HEK293 (cell line): ENCODE measurements at regions not wholly inside any gene's neighbourhood (a gene's known extent, or its start where the extent isn't known, plus 50 kb on each side); places are given as distances from the start of the nearest gene placed in this dataset.

Experiments used
- HOXA7 ChIP-seq: sonication (generic); formaldehyde crosslinking; IDR thresholded peaks from 2 replicates; pipeline ENCODE4 v1.8.1; 2022; ENCODE audit warnings: missing genetic modification reagents, borderline replicate concordance
- MEIS1 ChIP-seq: sonication (generic); formaldehyde crosslinking; IDR thresholded peaks from 2 replicates; pipeline ENCODE4 v1.8.1; 2022; ENCODE audit warnings: missing genetic modification reagents, mild to moderate bottlenecking, borderline replicate concordance
- RBAK ChIP-seq: fragments of 450-650 bp; formaldehyde crosslinking; IDR thresholded peaks from 2 replicates; pipeline ENCODE4 v1.5.1; 2016; ENCODE audit warnings: missing biosample characterization, missing genetic modification characterization
- ZBTB7A ChIP-seq: fragments of 450-650 bp; formaldehyde crosslinking; IDR thresholded peaks from 2 replicates; pipeline ENCODE4 v1.5.1; 2016; ENCODE audit warnings: low read depth, missing biosample characterization, missing genetic modification characterization
- ZFP69B ChIP-seq: fragments of 450-650 bp; formaldehyde crosslinking; IDR thresholded peaks from 2 replicates; pipeline ENCODE4 v1.5.1; 2016; ENCODE audit warnings: missing biosample characterization, missing genetic modification characterization
- ZNF133 ChIP-seq: fragments of 450-650 bp; formaldehyde crosslinking; IDR thresholded peaks from 2 replicates; pipeline ENCODE4 v1.5.1; 2016; ENCODE audit warnings: missing biosample characterization, missing genetic modification characterization
- ZNF16 ChIP-seq: fragments of 450-650 bp; formaldehyde crosslinking; IDR thresholded peaks from 2 replicates; pipeline ENCODE4 v1.5.1; 2016; ENCODE audit warnings: low read depth, missing biosample characterization, missing genetic modification characterization
- ZNF184 ChIP-seq: fragments of 450-650 bp; IDR thresholded peaks from 2 replicates; pipeline ENCODE4 v1.5.1; 2018; ENCODE audit warnings: missing biosample characterization, mild to moderate bottlenecking, missing genetic modification characterization
- ZNF2 ChIP-seq: fragments of 450-650 bp; formaldehyde crosslinking; IDR thresholded peaks from 2 replicates; pipeline ENCODE4 v1.5.1; 2016; ENCODE audit warnings: missing biosample characterization, missing genetic modification characterization
- ZNF274 ChIP-seq, 2 experiments: fragments of 200-500 bp in 1 of 2; fragments of 450-650 bp in 1 of 2; sonication (Bioruptor generic) in 1 of 2; formaldehyde crosslinking in 1 of 2; IDR thresholded peaks; 2 replicates each; pipeline versions ENCODE4 v1.5.1 to v1.6.1; 2014 to 2016; ENCODE audit warnings: borderline replicate concordance in 1 of 2, inconsistent platforms in 1 of 2, low read length in 1 of 2, missing biosample characterization in 1 of 2, missing genetic modification characterization in 1 of 2
- ZNF292 ChIP-seq: fragments of 450-650 bp; formaldehyde crosslinking; IDR thresholded peaks from 2 replicates; pipeline ENCODE4 v1.5.1; 2016; ENCODE audit warnings: low read depth, missing biosample characterization, missing genetic modification characterization, borderline replicate concordance
- ZNF341 ChIP-seq: fragments of 450-650 bp; formaldehyde crosslinking; IDR thresholded peaks from 2 replicates; pipeline ENCODE4; 2016; ENCODE audit warnings: low read depth, missing biosample characterization, missing genetic modification characterization
- ZNF366 ChIP-seq: fragments of 450-650 bp; formaldehyde crosslinking; conservative IDR thresholded peaks from 2 replicates; pipeline ENCODE4 v1.5.1; 2016; ENCODE audit warnings: missing biosample characterization, missing genetic modification characterization
- ZNF391 ChIP-seq: fragments of 450-650 bp; formaldehyde crosslinking; IDR thresholded peaks from 2 replicates; pipeline ENCODE4 v1.5.1; 2016; ENCODE audit warnings: low read depth, missing biosample characterization, missing genetic modification characterization, borderline replicate concordance
- ZNF501 ChIP-seq: fragments of 450-650 bp; formaldehyde crosslinking; IDR thresholded peaks from 2 replicates; pipeline ENCODE4 v1.5.1; 2016; ENCODE audit warnings: missing biosample characterization, missing genetic modification characterization
- ZNF529 ChIP-seq: fragments of 450-650 bp; formaldehyde crosslinking; IDR thresholded peaks from 2 replicates; pipeline ENCODE4 v1.5.1; 2017; ENCODE audit warnings: missing genetic modification characterization, missing biosample characterization; ENCODE audit not compliant: insufficient replicate concordance
- ZNF548 ChIP-seq: fragments of 450-650 bp; formaldehyde crosslinking; IDR thresholded peaks from 2 replicates; pipeline ENCODE4 v1.5.1; 2016; ENCODE audit warnings: missing biosample characterization, missing genetic modification characterization
- ZNF626 ChIP-seq: fragments of 450-650 bp; sonication (Bioruptor Pico); formaldehyde crosslinking; IDR thresholded peaks from 2 replicates; pipeline ENCODE4 v1.5.1; 2018; ENCODE audit warnings: missing biosample characterization, missing genetic modification characterization, inconsistent platforms
- ZNF660 ChIP-seq: fragments of 450-650 bp; IDR thresholded peaks from 2 replicates; pipeline ENCODE4 v1.5.1; 2018; ENCODE audit warnings: missing biosample characterization, mild to moderate bottlenecking, missing genetic modification characterization
- ZNF792 ChIP-seq: fragments of 450-650 bp; formaldehyde crosslinking; IDR thresholded peaks from 2 replicates; pipeline ENCODE4 v1.5.1; 2016; ENCODE audit warnings: missing biosample characterization, missing genetic modification characterization
- TF ChIP-seq, protein P1 (sequence below): fragments of 450-650 bp; formaldehyde crosslinking; IDR thresholded peaks from 2 replicates; pipeline ENCODE4 v1.5.1; 2016; ENCODE audit warnings: missing biosample characterization, missing genetic modification characterization
- TF ChIP-seq, protein P2 (sequence below): fragments of 450-650 bp; formaldehyde crosslinking; IDR thresholded peaks from 2 replicates; pipeline ENCODE4 v1.5.1; 2016; ENCODE audit warnings: missing biosample characterization, missing genetic modification characterization
- TF ChIP-seq, protein P3 (sequence below): fragments of 450-650 bp; formaldehyde crosslinking; IDR thresholded peaks from 2 replicates; pipeline ENCODE4 v1.5.1; 2016; ENCODE audit warnings: missing biosample characterization, missing genetic modification characterization, borderline replicate concordance
- TF ChIP-seq, protein P4 (sequence below): fragments of 450-650 bp; formaldehyde crosslinking; IDR thresholded peaks from 2 replicates; pipeline ENCODE4 v1.5.1; 2016; ENCODE audit warnings: missing biosample characterization, missing genetic modification characterization, low read depth
- TF ChIP-seq, protein P5 (sequence below): fragments of 450-650 bp; formaldehyde crosslinking; IDR thresholded peaks from 2 replicates; pipeline ENCODE4 v1.5.1; 2016; ENCODE audit warnings: missing biosample characterization, missing genetic modification characterization

DNA sequence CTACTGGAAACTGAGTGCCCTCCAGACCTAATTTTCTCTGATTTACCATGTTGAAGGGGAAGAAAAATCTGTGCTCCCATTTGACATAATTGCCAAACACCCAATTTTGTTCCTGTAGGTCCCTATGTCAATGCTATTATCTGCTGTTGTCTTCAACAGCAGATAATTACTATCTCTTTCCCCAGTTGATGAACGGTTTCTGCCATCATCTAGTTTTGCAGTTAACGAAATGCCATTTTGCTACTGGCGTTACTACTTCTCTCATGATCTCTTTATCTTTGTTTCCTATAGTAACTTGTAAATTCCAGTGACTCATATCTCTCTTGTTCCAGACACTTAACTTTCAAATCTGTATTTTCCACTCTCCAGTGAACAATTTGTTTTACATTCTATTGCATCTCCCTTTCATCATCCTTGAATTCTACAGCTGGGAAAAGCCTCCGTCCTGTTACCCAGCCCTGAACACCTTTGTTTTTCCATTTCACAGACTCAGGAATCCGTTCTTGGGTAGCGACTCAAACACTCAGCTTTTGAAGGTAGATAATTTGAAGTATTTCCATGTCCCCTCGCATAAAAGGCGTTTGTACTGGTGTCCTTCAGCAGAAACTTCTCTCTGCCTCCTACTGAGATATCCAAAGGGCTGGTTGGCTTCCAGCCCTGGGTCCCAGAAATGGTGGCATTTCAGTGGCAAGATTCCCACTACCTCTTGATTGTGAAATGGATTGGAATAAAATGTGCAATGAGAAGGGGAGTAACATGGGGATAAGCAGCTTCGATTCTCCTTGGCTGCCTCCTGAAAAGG is 111.7 kb downstream of the FOXB1 start (continued):
- no peak for TF ChIP-seq ZNF626
- TF ChIP-seq, protein P1, sequence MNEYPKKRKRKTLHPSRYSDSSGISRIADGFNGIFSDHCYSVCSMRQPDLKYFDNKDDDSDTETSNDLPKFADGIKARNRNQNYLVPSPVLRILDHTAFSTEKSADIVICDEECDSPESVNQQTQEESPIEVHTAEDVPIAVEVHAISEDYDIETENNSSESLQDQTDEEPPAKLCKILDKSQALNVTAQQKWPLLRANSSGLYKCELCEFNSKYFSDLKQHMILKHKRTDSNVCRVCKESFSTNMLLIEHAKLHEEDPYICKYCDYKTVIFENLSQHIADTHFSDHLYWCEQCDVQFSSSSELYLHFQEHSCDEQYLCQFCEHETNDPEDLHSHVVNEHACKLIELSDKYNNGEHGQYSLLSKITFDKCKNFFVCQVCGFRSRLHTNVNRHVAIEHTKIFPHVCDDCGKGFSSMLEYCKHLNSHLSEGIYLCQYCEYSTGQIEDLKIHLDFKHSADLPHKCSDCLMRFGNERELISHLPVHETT (tag by site-specific recombination), result no peak
- TF ChIP-seq ZNF341 (tag by site-specific recombination), result no peak
- no peak for TF ChIP-seq MEIS1 (CRISPR knock-in tag)
- TF ChIP-seq RBAK (tag by site-specific recombination), result no peak
- TF ChIP-seq, protein P2, sequence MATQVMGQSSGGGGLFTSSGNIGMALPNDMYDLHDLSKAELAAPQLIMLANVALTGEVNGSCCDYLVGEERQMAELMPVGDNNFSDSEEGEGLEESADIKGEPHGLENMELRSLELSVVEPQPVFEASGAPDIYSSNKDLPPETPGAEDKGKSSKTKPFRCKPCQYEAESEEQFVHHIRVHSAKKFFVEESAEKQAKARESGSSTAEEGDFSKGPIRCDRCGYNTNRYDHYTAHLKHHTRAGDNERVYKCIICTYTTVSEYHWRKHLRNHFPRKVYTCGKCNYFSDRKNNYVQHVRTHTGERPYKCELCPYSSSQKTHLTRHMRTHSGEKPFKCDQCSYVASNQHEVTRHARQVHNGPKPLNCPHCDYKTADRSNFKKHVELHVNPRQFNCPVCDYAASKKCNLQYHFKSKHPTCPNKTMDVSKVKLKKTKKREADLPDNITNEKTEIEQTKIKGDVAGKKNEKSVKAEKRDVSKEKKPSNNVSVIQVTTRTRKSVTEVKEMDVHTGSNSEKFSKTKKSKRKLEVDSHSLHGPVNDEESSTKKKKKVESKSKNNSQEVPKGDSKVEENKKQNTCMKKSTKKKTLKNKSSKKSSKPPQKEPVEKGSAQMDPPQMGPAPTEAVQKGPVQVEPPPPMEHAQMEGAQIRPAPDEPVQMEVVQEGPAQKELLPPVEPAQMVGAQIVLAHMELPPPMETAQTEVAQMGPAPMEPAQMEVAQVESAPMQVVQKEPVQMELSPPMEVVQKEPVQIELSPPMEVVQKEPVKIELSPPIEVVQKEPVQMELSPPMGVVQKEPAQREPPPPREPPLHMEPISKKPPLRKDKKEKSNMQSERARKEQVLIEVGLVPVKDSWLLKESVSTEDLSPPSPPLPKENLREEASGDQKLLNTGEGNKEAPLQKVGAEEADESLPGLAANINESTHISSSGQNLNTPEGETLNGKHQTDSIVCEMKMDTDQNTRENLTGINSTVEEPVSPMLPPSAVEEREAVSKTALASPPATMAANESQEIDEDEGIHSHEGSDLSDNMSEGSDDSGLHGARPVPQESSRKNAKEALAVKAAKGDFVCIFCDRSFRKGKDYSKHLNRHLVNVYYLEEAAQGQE (tag by site-specific recombination), result no peak
- no peak for TF ChIP-seq ZNF529 (tag by site-specific recombination)
- no peak for TF ChIP-seq ZNF274 (IDR thresholded peaks at IDR 0.05; ENCODE audit: low read length)
- TF ChIP-seq ZNF274 (tag by site-specific recombination; IDR thresholded peaks at IDR 0.05; ENCODE audit: borderline replicate concordance), result no peak
- no peak for TF ChIP-seq ZNF501 (tag by site-specific recombination)
- no peak for TF ChIP-seq ZNF16
- no peak for TF ChIP-seq ZNF548
- TF ChIP-seq, protein P3, sequence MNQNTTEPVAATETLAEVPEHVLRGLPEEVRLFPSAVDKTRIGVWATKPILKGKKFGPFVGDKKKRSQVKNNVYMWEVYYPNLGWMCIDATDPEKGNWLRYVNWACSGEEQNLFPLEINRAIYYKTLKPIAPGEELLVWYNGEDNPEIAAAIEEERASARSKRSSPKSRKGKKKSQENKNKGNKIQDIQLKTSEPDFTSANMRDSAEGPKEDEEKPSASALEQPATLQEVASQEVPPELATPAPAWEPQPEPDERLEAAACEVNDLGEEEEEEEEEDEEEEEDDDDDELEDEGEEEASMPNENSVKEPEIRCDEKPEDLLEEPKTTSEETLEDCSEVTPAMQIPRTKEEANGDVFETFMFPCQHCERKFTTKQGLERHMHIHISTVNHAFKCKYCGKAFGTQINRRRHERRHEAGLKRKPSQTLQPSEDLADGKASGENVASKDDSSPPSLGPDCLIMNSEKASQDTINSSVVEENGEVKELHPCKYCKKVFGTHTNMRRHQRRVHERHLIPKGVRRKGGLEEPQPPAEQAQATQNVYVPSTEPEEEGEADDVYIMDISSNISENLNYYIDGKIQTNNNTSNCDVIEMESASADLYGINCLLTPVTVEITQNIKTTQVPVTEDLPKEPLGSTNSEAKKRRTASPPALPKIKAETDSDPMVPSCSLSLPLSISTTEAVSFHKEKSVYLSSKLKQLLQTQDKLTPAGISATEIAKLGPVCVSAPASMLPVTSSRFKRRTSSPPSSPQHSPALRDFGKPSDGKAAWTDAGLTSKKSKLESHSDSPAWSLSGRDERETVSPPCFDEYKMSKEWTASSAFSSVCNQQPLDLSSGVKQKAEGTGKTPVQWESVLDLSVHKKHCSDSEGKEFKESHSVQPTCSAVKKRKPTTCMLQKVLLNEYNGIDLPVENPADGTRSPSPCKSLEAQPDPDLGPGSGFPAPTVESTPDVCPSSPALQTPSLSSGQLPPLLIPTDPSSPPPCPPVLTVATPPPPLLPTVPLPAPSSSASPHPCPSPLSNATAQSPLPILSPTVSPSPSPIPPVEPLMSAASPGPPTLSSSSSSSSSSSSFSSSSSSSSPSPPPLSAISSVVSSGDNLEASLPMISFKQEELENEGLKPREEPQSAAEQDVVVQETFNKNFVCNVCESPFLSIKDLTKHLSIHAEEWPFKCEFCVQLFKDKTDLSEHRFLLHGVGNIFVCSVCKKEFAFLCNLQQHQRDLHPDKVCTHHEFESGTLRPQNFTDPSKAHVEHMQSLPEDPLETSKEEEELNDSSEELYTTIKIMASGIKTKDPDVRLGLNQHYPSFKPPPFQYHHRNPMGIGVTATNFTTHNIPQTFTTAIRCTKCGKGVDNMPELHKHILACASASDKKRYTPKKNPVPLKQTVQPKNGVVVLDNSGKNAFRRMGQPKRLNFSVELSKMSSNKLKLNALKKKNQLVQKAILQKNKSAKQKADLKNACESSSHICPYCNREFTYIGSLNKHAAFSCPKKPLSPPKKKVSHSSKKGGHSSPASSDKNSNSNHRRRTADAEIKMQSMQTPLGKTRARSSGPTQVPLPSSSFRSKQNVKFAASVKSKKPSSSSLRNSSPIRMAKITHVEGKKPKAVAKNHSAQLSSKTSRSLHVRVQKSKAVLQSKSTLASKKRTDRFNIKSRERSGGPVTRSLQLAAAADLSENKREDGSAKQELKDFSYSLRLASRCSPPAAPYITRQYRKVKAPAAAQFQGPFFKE (tag by site-specific recombination), result no peak
- TF ChIP-seq, protein P4, sequence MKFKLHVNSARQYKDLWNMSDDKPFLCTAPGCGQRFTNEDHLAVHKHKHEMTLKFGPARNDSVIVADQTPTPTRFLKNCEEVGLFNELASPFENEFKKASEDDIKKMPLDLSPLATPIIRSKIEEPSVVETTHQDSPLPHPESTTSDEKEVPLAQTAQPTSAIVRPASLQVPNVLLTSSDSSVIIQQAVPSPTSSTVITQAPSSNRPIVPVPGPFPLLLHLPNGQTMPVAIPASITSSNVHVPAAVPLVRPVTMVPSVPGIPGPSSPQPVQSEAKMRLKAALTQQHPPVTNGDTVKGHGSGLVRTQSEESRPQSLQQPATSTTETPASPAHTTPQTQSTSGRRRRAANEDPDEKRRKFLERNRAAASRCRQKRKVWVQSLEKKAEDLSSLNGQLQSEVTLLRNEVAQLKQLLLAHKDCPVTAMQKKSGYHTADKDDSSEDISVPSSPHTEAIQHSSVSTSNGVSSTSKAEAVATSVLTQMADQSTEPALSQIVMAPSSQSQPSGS, result peak; percentile 49
- no peak; the same call in 1 of the 2 replicates for TF ChIP-seq ZNF366 (tag by site-specific recombination)
- no peak for TF ChIP-seq ZBTB7A (tag by site-specific recombination)
- TF ChIP-seq HOXA7 (CRISPR knock-in tag), result no peak
- TF ChIP-seq ZNF2 (tag by site-specific recombination), result no peak
- TF ChIP-seq ZNF292 (tag by site-specific recombination), result no peak
- TF ChIP-seq ZNF391, result no peak
- TF ChIP-seq ZNF792 (tag by site-specific recombination), result no peak
- peak; percentile 48; the same call in 1 of the 2 replicates for TF ChIP-seq ZNF660 (tag by site-specific recombination)
- TF ChIP-seq ZNF184 (tag by site-specific recombination), result no peak
- 0 out of 2 replicates have a peak, but pooled peaks have one; percentile 14 for TF ChIP-seq ZFP69B (tag by site-specific recombination)
- no peak for TF ChIP-seq ZNF133 (tag by site-specific recombination)
- TF ChIP-seq, protein P5, sequence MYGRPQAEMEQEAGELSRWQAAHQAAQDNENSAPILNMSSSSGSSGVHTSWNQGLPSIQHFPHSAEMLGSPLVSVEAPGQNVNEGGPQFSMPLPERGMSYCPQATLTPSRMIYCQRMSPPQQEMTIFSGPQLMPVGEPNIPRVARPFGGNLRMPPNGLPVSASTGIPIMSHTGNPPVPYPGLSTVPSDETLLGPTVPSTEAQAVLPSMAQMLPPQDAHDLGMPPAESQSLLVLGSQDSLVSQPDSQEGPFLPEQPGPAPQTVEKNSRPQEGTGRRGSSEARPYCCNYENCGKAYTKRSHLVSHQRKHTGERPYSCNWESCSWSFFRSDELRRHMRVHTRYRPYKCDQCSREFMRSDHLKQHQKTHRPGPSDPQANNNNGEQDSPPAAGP (tag by site-specific recombination), result no peak
